Stimulated activated CD4-positive, alpha-beta T cell treated with anti-CD3 and anti-CD28 coated beads, Interleukin-4, amount 100 ng/mL, for 24 hours (primary cell): ENCODE measurements at regions not wholly inside any gene's neighbourhood (a gene's known extent, or its start where the extent isn't known, plus 50 kb on each side); places are given as distances from the start of the nearest gene placed in this dataset.
A peak's percentile ranks its signal among the peaks of the same experiment; 100 is the strongest.

Experiments
- DNase-seq: peaks from one replicate; pipeline ENCODE4 v3.0.0-alpha.2; 2020

GRCh38 chr17:72414032-72414396, 293.2 kb downstream of the SOX9 start:
- no peak for DNase-seq

GRCh38 chr17:72414967-72415853, 294.4 kb downstream of the SOX9 start:
- no peak for DNase-seq

- DNase-seq: no peak
Observed at GRCh38 chr17:72416054-72416675, 295.3 kb downstream of the SOX9 start.

GRCh38 chr17:72416905-72417304, 296.1 kb downstream of the SOX9 start:
- DNase-seq: no peak

GRCh38 chr17:72417627-72418026, 296.8 kb downstream of the SOX9 start:
- DNase-seq: no peak

GRCh38 chr17:72419866-72420774, 299.3 kb downstream of the SOX9 start:
- DNase-seq: no peak

GRCh38 chr17:72420775-72421127, 299.9 kb downstream of the SOX9 start:
- DNase-seq: no peak

GRCh38 chr17:72421128-72422092, 300.6 kb downstream of the SOX9 start:
- peak; percentile 35 for DNase-seq

GRCh38 chr17:72422204-72422504, 301.3 kb downstream of the SOX9 start:
- no peak for DNase-seq

GRCh38 chr17:72422505-72423285, 301.9 kb downstream of the SOX9 start:
- DNase-seq: peak; percentile 13

- DNase-seq: no peak
Observed at GRCh38 chr17:72423286-72423589, 302.4 kb downstream of the SOX9 start.

- no peak for DNase-seq
Observed at GRCh38 chr17:72423718-72424117, 302.9 kb downstream of the SOX9 start.

- no peak for DNase-seq
Observed at GRCh38 chr17:72424505-72425117, 303.8 kb downstream of the SOX9 start.

- DNase-seq: peak; percentile 7
Observed at GRCh38 chr17:72425133-72425793, 304.4 kb downstream of the SOX9 start.

GRCh38 chr17:72425794-72426168, 305.0 kb downstream of the SOX9 start:
- no peak for DNase-seq

- no peak for DNase-seq
Observed at GRCh38 chr17:72426321-72426720, 305.5 kb downstream of the SOX9 start.

- DNase-seq: no peak
Observed at GRCh38 chr17:72426948-72427760, 306.3 kb downstream of the SOX9 start.

- no peak for DNase-seq
Observed at GRCh38 chr17:72427761-72428109, 306.9 kb downstream of the SOX9 start.

GRCh38 chr17:72429066-72429638, 308.3 kb downstream of the SOX9 start:
- DNase-seq: no peak
